Left lung (tissue), 4 donors: ENCODE measurements at regions not wholly inside any gene's neighbourhood (a gene's known extent, or its start where the extent isn't known, plus 50 kb on each side); places are given as distances from the start of the nearest gene placed in this dataset.

Experiments
- ATAC-seq: fragments of 200-7000 bp; cut with Tn5 transposase; one replicate; pipeline ENCODE4 v1.9.1; 2020; ENCODE audit warnings: moderate library complexity
- DNase-seq, 4 donors: peaks; one replicate each; pipeline ENCODE4 v3.0.0-alpha.2; 2013 to 2020
- H3K27ac ChIP-seq, 2 donors: fragments of 200-600 bp; sonication (generic) in 1 of 2; one replicate each; pipeline versions ENCODE4 v1.5.0 to v1.8.0; 2020 to 2021
- H3K27me3 ChIP-seq, 2 donors: fragments of 200-600 bp; sonication (generic) in 1 of 2; one replicate each; pipeline versions ENCODE4 v1.5.0 to v1.8.0; 2020 to 2021
- H3K36me3 ChIP-seq, 2 donors: fragments of 200-600 bp; sonication (generic) in 1 of 2; one replicate each; pipeline versions ENCODE4 v1.5.0 to v1.8.0; 2020 to 2021
- H3K4me1 ChIP-seq, 2 donors: fragments of 200-600 bp; one replicate each; pipeline ENCODE4 v1.8.0; 2021
- H3K4me3 ChIP-seq, 2 donors: fragments of 200-600 bp; sonication (generic) in 1 of 2; one replicate each; pipeline versions ENCODE4 v1.5.0 to v1.8.0; 2020 to 2021; ENCODE audit warnings: mild to moderate bottlenecking in 1 of 2
- H3K9me3 ChIP-seq, 2 donors: fragments of 200-600 bp; sonication (generic) in 1 of 2; one replicate each; pipeline versions ENCODE4 v1.5.0 to v1.8.0; 2020 to 2021
- intact Hi-C, 2 donors: fragments of 100-400 bp; cut with DNase I; formaldehyde crosslinking; loops; one replicate each; pipeline versions ENCODE4 v1.11.2 to v1.14.2; 2022
- TF ChIP-seq, protein P1 (sequence below), 2 donors: fragments of 200-600 bp; sonication (generic) in 1 of 2; IDR thresholded peaks; one replicate each; pipeline versions ENCODE4 v1.5.0 to v1.8.0; 2021; ENCODE audit warnings: antibody characterized with exemption in 2 of 2
- donor health status: DM: no; HTN: yes; CAD: no.
- donor health status: DM: no; HTN: no; CAD: no.

DNA sequence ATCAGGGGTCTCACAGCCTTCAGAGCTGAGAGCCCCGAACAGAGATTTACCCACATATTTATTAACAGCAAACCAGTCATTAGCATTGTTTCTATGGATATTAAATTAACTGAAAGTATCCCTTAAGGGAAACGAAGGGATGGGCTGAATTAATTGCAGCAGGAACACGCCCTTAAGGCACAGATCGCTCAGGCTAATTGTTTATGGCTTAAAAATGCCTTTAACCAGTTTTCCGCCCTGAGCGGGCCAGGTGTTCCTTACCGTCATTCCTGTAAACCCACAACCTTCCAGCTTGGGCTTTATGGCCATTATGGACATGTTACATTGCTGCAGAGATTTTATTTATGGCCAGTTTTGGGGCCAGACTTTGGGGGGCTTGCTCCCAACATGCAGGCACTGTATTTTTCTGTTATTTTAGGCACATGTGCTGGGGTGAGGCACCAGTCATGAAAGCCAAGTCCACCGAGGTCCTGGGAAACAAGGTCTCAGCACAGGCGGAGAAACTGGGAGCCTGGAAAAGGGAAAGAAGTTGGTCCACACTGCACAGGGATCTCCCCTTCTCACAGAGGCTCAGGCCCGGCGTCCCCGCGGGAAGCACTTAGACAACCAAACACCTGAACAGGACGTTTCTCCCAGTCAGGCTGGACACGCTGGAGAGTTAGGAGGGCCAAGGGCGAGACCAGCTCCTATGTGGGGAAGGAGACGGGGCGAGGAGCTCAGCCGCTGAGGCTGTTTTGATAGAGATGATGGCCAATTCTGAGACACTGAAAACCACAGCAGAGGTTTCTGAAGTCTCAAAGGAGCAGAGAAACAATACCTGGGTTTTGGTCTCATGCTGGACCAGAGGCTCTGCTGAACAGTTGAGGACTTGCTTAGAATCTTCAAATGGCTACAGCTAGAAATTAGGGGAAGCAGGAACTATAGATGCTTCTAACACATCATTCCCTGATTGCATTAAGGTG is 86.7 kb downstream of the TMEM18 start:
- ATAC-seq: no peak
- peak in 1 of 4 donors; percentile 54 for DNase-seq
- TF ChIP-seq, protein P1, sequence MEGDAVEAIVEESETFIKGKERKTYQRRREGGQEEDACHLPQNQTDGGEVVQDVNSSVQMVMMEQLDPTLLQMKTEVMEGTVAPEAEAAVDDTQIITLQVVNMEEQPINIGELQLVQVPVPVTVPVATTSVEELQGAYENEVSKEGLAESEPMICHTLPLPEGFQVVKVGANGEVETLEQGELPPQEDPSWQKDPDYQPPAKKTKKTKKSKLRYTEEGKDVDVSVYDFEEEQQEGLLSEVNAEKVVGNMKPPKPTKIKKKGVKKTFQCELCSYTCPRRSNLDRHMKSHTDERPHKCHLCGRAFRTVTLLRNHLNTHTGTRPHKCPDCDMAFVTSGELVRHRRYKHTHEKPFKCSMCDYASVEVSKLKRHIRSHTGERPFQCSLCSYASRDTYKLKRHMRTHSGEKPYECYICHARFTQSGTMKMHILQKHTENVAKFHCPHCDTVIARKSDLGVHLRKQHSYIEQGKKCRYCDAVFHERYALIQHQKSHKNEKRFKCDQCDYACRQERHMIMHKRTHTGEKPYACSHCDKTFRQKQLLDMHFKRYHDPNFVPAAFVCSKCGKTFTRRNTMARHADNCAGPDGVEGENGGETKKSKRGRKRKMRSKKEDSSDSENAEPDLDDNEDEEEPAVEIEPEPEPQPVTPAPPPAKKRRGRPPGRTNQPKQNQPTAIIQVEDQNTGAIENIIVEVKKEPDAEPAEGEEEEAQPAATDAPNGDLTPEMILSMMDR (IDR thresholded peaks at IDR 0.05): no peak
- no peaks in the 10 kb centered on the region for H3K36me3 ChIP-seq
- intact Hi-C loops: no loop called here
- H3K4me3 ChIP-seq: no peak overlapping the region
- no peaks in the 10 kb centered on the region for H3K27me3 ChIP-seq
- no peaks in the 10 kb centered on the region for H3K4me1 ChIP-seq
- no peak overlapping the region for H3K27ac ChIP-seq
- no peaks in the 10 kb centered on the region for H3K9me3 ChIP-seq

GRCh38 chr2:589281-590130 is 87.7 kb downstream of the TMEM18 start:
- TF ChIP-seq, protein P1 (IDR thresholded peaks at IDR 0.05): no peak
- no peak overlapping the region for H3K27ac ChIP-seq
- no peaks in the 10 kb centered on the region for H3K27me3 ChIP-seq
- intact Hi-C loops: no loop called here
- no peaks in the 10 kb centered on the region for H3K9me3 ChIP-seq
- no peaks in the 10 kb centered on the region for H3K36me3 ChIP-seq
- ATAC-seq (no peak), DNase-seq (no peak)
- H3K4me3 ChIP-seq: no peak overlapping the region
- no peaks in the 10 kb centered on the region for H3K4me1 ChIP-seq

- no peak overlapping the region for H3K4me3 ChIP-seq
- H3K27ac ChIP-seq: no peak overlapping the region
- H3K9me3 ChIP-seq: no peaks in the 10 kb centered on the region
- H3K36me3 ChIP-seq: no peaks in the 10 kb centered on the region
- H3K27me3 ChIP-seq: no peaks in the 10 kb centered on the region
- DNase-seq (no peak), ATAC-seq (no peak)
- TF ChIP-seq, protein P1 (IDR thresholded peaks at IDR 0.05): no peak
- H3K4me1 ChIP-seq: no peaks in the 10 kb centered on the region
- intact Hi-C loops: no loop called here
Observed at GRCh38 chr2:588074-588645, 89.0 kb downstream of the TMEM18 start.

DNA sequence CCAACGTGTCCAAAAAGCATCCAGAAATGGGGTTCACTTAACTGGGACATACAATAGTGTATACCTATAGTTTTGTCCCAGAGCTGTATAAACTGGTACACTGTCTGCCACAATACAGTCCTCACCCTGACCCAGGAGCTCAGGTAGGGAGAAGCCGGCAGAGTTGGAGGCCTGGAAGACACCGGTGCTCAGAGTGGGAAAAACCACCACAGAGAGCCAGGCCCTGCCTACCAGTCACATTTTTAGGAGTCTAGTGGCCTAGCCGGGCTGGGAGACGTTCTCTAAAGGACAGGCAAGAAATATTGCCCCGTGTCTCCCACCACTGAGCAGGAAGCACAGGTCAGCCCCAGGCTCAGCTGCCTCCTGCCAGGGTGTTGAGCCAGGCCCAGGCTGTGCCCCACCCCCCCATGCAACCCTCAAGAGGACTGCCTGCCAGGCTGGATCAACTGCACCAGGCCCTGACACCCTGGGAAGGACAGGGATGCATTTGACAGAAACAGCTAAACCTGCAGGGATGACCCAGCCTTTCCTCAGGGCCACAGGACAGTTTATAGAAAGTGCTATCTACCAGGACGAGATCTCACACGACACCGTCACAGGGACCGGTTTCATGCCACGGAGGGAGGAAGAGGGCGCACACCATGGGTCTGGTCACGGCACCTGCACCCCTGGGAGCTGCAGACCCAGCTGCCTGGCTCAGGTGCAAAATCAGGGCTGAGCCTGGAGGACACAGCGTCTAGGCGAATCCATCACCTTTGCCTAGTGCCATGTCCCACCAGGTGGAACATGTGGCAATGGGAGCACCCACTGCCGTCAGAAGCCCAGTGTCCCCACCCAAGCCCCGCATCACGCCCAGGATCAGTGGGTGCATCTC is 89.9 kb downstream of the TMEM18 start:
- ATAC-seq (peak; percentile 18), DNase-seq (no peak)
- no peak overlapping the region for H3K27ac ChIP-seq
- H3K4me3 ChIP-seq: no peak overlapping the region
- TF ChIP-seq, protein P1 (IDR thresholded peaks at IDR 0.05): no peak
- H3K9me3 ChIP-seq: no peaks in the 10 kb centered on the region
- no peaks in the 10 kb centered on the region for H3K4me1 ChIP-seq
- no peaks in the 10 kb centered on the region for H3K27me3 ChIP-seq
- H3K36me3 ChIP-seq: no peaks in the 10 kb centered on the region
- intact Hi-C loops: no loop called here
